ENCODE measurements at regions not wholly inside any gene's neighbourhood (a gene's known extent, or its start where the extent isn't known, plus 50 kb on each side); places are given as distances from the start of the nearest gene placed in this dataset.

DNA sequence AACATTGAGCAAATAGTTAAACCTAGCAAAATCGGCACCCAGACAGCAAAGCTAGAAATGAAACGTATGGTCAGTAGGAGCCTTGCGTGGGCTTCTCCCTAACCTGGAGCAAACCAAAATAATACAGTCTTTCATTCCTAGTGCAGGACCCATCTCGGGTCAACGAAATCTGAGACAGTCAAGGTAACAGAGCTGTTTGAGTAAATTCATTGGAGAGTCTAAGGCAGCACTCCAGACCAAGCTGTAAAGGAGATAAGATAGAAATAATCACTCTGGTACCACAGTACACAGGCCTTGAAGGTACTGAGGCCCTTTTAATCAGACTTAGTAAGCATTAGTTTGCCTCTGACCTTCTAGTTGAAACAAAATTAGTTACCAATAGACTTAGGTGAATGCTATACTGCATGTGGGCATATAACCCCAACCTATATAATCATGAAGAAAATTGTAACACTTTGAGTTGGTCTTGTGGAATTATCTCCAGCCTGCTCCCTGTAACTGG lies 54.4 kb upstream of the BICD1 start:
- TF ChIP-seq ZNF703 (CRISPR knock-in tag; IDR thresholded peaks at IDR 0.05; ENCODE audit: borderline replicate concordance) (no peak), KDM4B (CRISPR knock-in tag; IDR thresholded peaks at IDR 0.05) (no peak), ZNF232 (CRISPR knock-in tag; IDR thresholded peaks at IDR 0.05; ENCODE audit: borderline replicate concordance) (no peak), ZBTB7A (CRISPR knock-in tag; IDR thresholded peaks at IDR 0.05) (no peak), AKAP8 (CRISPR knock-in tag; IDR thresholded peaks at IDR 0.05) (no peak)

Measured in HepG2 (cell line).